HG03432 (cell line): ENCODE measurements at regions not wholly inside any gene's neighbourhood (a gene's known extent, or its start where the extent isn't known, plus 50 kb on each side); places are given as distances from the start of the nearest gene placed in this dataset.

Experiments used
- ATAC-seq: cut with Tn5 transposase; IDR thresholded peaks from one replicate; pipeline ENCODE4 v1.9.1; 2021; ENCODE audit warnings: mild to moderate bottlenecking, moderate library complexity; ENCODE audit not compliant: unreplicated experiment

DNA sequence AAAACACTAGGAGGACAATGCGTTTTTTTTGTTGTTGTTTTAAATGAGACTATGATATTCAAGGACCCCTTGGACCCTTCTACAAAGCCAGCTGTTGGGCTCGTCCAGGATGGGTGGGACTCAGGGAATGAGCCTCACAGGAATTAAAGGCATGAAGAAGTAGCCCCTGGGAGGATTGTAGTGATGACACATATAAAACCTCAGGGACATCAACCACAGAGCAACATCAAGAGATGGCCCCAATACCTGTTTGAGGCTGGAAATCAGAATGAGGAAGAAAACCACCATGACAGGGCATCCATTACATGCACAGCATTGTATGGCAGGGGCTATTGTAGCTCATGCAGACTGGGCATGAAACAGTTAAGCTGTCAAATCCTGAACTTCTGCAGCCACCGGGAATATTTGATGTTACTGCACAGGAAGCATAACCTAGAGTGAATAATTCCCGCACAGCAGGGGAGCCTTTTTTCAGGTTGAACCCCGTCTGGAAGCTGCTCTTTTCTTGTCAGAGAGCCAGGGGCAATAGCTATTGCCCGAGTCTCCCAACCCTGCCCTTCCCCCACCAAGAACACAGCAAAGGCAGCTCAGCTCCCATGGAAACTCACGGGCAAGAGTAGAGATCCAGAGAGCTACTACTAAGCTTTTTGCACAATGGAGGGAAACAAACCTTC, 140.2 kb upstream of the FGGY start:
- ATAC-seq: no peak

GRCh38 chr1:59158321-59158720, 138.6 kb upstream of the FGGY start:
- ATAC-seq: no peak

DNA sequence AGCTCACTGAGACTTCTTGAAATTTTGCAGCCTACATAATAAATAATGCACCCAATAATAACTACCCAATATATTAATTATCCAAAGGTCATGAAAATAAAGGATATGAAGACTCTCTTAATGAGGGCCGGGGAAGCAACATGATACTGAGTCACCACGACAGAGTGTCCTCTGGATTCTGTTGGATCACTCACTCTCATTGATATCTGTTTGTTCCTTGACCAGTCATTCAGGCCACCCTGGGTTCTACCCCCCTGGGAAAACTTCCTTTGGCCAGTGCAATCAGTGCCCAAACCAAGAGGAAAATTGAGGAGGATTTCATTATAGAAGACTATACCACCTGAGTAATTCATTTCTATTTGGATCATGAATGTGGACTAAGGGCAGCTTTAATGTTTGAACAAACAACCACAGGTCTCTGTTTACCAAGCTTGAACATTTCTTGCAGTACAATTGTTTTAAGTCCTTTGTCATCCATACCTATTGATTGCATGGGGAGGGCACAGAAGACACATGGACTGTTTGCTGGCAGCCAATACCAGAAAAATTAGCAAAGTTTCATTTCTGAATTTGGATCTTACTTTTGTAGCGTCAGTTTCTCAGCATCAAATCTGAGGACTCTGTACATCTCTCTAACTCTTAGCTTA, 137.2 kb upstream of the FGGY start:
- no peak for ATAC-seq

DNA sequence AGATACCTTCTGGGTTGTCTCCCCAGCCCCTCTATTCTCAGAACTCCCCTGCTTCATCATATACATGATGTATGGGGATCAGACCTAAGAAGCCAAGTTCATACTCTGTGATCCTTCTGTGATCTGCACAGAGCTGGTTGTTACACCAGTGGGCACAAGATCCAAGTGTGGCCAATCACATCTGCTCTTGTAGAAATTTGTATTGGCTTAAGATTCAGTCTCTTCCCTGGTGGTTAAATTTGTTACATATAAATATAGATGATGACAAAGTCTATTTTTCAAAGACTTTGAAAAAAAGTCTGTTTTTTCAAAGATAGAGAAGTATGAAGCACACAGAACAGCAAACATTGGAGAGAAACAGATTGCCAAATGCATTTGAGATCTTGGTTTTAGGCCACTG, 135.8 kb upstream of the FGGY start:
- ATAC-seq: no peak

- no peak for ATAC-seq
These were observed 134.2 kb upstream of the FGGY start for GRCh38 chr1:59162665-59163064.

- ATAC-seq: no peak
These were observed 133.4 kb upstream of the FGGY start for GRCh38 chr1:59163268-59164092.

DNA sequence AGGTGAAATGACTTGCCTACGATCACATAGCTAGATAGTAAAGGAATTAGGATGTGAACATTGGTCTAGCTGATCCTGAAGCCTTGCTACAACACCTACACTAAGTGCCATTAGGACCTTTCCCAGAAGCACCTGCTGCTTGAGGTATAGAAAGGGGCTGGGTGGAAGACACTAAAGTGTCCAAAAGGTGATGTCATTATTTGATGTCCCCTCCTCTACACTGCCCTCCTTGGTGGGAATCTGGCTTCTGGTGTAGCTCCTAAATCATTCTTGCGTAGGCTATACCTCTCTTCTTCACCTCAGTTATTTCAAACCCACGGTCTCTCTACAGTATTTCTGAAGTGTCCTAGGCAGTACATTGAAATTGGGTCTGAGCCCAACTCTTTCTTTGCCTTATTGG, 132.5 kb upstream of the FGGY start:
- ATAC-seq: no peak

DNA sequence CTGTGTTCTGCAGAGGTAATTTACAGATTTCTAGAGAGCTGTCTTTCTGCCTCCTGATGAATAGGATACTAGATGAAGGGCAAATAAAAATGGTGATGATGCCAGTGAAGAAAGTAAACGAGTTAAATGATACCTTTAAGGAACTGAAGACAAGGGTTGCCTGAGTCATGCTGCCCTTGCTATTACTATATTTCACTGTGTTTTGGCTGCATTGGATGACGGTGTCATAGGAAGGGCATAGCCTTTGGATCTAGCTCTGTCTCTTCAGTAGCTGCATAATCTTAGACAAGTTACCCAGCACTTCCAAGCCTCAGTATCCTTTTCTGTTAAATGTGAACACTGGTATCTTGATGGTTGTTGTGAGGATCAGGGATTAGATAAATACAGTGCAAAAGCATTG, 131.5 kb upstream of the FGGY start:
- no peak for ATAC-seq

DNA sequence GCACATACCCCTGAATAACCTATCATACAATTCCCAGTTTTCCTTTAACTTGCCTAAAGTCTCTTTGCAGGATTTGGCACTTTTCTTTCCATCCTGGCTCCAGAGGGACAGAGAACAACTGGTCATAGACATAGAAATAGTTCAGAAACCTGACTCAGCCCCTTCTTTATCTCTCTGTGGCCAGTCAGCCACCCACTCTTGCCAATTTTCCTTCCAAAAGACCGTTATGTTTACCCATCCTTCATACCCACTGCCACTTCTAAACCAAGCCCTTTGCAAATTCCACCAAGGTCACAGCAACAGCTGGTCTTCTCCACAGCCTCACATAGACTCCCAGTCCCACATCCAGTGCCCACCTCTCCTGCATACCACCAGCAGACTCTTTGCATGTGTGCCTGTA, 127.2 kb upstream of the FGGY start:
- ATAC-seq: no peak

DNA sequence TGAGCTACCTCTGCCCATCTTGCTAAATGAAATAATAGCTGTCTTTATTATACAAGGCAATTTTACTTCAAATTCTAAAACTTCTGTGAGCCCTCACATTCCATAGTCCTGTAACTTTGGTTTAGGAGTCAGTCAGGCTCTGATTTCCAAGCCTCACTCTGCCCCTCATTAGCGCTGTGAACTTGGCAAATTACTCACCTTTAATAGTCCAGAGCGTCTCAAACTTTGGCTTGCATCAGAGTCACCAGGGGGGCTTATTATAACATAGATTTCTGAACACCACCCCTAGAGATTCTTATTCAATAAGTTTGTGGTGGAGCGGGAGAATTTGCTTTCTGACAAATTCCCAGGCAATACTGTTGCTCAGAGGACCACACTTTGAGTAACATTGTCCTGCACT, 126.2 kb upstream of the FGGY start:
- ATAC-seq: no peak

DNA sequence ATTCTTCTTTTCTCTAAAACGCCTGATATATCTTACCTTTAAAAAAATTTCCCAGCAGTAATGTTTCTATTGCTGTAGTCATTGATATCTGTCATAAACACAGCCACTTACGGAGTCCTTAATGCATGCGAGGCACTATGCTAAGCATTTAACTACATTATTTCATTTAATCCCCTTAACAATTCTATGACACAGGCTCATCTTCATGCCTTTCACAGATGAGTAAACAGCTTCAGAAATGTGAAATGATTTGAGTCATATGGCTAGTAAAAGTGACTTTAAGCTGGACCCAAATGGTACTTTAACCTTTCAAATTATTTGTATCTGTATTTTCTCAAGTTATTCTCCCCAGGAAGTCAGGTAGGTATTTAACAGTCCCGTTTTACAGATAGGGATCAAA, 125.1 kb upstream of the FGGY start:
- no peak for ATAC-seq

- ATAC-seq: no peak
These were observed 124.2 kb upstream of the FGGY start for GRCh38 chr1:59172693-59173092.

GRCh38 chr1:59173721-59174120, 123.2 kb upstream of the FGGY start:
- no peak for ATAC-seq

DNA sequence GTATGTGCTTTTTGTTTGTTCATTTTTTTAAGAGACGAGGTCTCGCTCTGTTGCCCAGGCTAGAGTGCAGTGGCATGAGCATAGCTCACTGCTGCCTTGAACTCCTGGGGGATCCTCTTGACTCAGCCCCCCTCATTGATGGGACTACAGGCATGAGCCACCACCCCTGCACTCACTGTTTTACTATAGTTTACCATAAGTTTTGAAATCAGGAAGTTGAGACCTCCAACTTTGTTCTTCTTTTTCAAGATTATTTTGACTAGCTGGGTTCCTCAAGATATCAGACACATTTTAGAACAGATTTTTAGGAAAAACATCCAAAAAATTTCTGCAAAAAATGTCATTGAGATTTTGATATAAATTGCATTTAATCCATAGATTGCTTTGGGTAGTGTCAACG, 120.4 kb upstream of the FGGY start:
- ATAC-seq: no peak

- no peak for ATAC-seq
These were observed 119.1 kb upstream of the FGGY start for GRCh38 chr1:59177756-59178155.

DNA sequence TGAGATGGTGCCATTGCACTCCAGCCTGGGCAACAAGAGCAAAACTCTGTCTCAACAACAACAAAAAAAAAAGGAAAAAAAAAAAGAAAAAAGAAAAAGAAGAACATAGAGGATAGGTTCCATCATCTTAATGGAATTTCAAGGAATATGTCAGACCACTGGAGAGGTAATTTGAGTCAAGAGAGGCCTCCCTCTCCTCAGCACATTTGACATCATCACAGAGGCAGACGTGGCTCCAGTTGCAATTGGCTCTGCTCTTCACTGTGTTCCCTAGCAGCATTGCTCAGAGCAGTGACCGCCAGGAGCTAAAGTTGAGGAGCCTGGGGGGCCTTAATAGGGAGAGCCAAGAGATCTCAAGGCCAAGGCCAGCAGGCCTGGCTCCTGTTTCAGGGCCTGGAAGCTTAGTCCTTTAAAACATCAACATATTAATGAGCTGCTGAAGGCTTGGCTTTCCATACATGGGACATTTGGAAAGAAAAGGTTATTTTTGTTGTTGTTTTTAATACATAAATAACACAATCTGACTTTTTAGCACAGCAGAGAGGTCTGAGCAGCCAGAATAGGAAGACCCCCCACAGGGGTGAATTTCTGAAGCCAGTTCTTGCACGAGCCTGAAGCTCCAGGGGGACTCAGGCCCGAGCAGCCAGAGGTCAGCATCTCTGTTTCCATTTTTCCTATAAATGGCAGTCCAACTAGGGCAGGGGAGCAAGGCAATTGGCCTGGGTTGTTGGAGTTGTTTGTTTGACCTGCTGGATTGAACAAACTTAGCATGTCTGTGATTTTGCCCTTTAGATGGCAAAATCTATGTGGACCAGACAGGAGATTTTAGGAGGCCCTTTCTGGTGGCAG, 118.3 kb upstream of the FGGY start:
- no peak for ATAC-seq

DNA sequence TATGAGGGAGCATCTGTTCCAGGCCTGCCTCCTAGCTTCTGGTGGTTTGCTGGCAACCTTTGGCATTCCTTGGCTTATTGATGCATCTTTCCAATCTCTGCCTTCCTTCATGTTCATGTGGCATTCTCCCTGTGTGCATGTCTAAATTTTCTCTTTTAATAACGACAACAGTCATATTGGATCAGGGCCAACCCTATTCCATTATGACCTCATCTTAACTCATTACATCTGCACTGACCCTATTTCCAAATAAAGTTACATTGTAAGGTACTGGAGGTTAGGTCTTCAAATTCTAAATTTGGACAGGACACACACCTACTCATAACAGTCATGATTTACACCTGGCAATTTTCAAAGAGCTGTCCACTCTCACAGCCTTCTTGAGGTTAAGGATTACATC, 117.2 kb upstream of the FGGY start:
- no peak for ATAC-seq

DNA sequence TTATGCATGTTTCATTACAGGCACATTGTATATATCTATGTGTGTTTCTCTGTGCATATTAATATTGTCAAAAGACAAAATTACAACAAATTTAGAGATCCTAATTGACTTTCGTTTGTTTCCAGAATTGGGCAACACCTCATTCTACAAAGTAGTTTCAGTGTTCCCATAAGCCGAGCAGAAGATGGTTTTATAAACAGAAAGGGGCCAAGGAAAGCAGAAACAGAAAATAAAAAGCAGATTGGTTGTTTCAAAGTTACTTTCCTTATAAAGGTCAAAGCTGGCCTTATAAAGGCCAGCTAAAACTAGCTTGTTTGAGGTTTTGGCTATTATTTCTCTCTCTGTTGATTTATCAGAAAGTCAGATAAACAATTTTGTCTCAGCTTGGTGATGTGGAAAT, 116.2 kb upstream of the FGGY start:
- ATAC-seq: no peak

DNA sequence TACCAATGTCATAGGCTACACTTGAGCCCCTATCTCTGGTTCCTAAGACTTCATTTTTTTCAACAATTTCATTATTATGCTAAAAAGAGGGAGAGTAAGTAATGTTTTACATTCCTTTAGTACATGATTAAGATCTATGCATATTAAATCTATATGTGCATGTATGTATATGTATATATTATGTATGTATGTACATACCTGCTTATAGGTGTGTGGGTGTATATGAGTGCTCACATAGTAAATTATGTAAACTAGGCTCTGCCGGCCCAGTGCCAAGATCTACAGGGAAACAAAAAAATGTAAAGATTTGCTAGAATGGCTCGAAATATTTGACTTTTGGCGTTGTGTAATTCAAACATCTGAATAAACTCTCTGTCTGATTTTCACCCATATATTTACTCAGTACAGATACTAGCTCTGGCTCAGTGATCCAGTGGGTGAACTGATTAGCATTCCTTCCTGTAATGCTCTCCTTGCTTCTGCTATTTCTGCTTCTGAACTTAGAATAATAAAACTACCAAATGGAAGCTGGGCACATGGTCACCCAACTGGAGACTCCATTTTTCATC, 113.1 kb upstream of the FGGY start:
- ATAC-seq: no peak

DNA sequence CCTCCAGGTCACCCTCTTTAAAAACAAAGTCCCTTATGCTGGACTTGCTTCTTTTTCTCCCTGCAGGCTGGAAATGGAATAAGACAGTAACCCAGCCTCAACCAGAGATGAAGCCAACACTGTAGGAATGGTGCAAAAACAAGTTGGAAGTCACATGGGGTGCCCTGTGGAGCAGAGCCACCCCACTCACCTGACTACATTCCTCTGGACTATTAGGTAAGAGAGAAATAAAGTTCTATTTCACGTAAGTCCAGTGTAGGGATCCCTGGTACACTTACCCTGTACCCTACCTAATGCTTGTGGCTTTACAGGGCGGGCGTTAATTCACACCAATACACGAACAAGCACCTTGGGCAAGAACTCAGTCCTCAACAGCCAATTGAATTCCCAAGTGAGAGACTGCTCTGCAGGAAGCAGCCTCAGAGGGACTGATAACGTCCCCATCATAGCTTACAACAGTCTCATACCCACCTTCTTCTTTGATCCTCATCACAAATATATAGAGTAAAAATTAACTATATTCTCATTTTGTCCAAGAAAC, 112.5 kb upstream of the FGGY start:
- ATAC-seq: no peak
